Retinal pigment epithelial cell (primary cell): ENCODE measurements at regions not wholly inside any gene's neighbourhood (a gene's known extent, or its start where the extent isn't known, plus 50 kb on each side); places are given as distances from the start of the nearest gene placed in this dataset.
A peak's percentile ranks its signal among the peaks of the same experiment; 100 is the strongest.
"Not testable (repeated sequence)": the region's sequence is repeated elsewhere in the genome, so short reads cannot be mapped to it uniquely, and the experiment has no call there.

Experiments
- DNase-seq: peaks from one replicate; pipeline ENCODE4 v3.0.0-alpha.2; 2010; ENCODE audit warnings: low read depth
- H3K4me3 ChIP-seq: 2 replicates; pipeline ENCODE4 v1.5.1; 2011; ENCODE audit warnings: mild to moderate bottlenecking, low read length, control low read depth, moderate library complexity
- TF ChIP-seq, protein P1 (sequence below): conservative IDR thresholded peaks from 2 replicates; pipeline ENCODE4 v1.5.1; 2011; ENCODE audit warnings: low read depth, low read length, control low read depth, inconsistent platforms

GRCh38 chrX:25442499-25442898, 426.7 kb upstream of the ARX start:
- H3K4me3 ChIP-seq, result no peak overlapping the region
- TF ChIP-seq, protein P1, sequence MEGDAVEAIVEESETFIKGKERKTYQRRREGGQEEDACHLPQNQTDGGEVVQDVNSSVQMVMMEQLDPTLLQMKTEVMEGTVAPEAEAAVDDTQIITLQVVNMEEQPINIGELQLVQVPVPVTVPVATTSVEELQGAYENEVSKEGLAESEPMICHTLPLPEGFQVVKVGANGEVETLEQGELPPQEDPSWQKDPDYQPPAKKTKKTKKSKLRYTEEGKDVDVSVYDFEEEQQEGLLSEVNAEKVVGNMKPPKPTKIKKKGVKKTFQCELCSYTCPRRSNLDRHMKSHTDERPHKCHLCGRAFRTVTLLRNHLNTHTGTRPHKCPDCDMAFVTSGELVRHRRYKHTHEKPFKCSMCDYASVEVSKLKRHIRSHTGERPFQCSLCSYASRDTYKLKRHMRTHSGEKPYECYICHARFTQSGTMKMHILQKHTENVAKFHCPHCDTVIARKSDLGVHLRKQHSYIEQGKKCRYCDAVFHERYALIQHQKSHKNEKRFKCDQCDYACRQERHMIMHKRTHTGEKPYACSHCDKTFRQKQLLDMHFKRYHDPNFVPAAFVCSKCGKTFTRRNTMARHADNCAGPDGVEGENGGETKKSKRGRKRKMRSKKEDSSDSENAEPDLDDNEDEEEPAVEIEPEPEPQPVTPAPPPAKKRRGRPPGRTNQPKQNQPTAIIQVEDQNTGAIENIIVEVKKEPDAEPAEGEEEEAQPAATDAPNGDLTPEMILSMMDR, result peak; percentile 31
- DNase-seq, result no peak

GRCh38 chrX:25433307-25433706, 417.5 kb upstream of the ARX start:
- no peak overlapping the region for H3K4me3 ChIP-seq
- no peak for DNase-seq
- TF ChIP-seq, protein P1, result no peak

DNA sequence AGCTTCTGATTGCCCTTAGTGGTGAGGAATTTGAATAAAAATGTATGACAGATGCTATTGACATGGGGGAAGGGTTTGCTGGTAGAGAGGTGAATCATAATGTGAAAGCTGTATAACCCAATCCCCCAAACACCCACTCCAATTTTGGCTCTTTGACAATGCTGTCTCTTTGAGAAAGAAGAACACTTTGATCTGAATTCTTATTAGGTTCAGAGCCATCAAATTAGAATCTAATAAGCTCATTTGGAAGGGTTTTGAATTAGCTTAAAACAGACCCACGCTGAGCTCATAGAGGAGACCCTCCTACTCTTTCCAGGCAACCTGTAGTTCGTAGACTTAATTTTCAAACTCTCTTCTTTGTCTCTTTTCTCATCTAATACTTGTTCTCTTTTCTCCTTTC, 416.6 kb upstream of the ARX start:
- H3K4me3 ChIP-seq, result no peak overlapping the region
- TF ChIP-seq, protein P1, result no peak
- DNase-seq, result no peak

- no peak overlapping the region for H3K4me3 ChIP-seq
- TF ChIP-seq, protein P1, result no peak
- DNase-seq, result no peak
These were observed 412.2 kb upstream of the ARX start for GRCh38 chrX:25427873-25428555.

GRCh38 chrX:25404163-25404562, 388.4 kb upstream of the ARX start:
- H3K4me3 ChIP-seq, DNase-seq: not testable (repeated sequence)

GRCh38 chrX:25389266-25389665, 373.5 kb upstream of the ARX start:
- H3K4me3 ChIP-seq, result no peak overlapping the region
- TF ChIP-seq, protein P1, result no peak
- no peak for DNase-seq

DNA sequence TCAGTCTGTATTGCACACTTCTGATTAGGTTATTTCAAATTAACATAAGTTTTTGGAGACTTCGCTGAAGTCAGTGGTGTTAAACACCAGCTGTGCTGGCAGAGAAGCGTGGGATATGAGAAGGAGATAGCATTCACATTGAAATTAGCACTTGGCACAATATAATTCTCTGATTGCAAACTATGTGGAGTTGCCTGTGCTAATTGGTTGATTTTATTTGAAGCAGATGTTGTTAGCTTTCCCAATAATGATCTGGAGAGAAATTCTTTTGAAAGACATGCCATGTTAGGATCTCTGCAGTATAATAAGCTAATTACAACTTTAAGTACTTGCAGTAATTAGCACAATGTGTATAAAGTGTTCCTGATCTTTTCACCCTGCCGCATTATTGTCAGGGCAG, 367.4 kb upstream of the ARX start:
- TF ChIP-seq, protein P1, result no peak
- H3K4me3 ChIP-seq, result no peak overlapping the region
- DNase-seq, result no peak
